GM12878 (cell line): ENCODE measurements at regions not wholly inside any gene's neighbourhood (a gene's known extent, or its start where the extent isn't known, plus 50 kb on each side); places are given as distances from the start of the nearest gene placed in this dataset.

ENCODE experiments used
- FOXM1 ChIP-seq: IDR thresholded peaks from 2 replicates; pipeline ENCODE4 v1.6.1; 2012; ENCODE audit warnings: low read depth, mild to moderate bottlenecking, inconsistent platforms, low read length, moderate library complexity
- GATAD2B ChIP-seq: fragments of 450-650 bp; conservative IDR thresholded peaks from 2 replicates; pipeline ENCODE4 v1.6.1; 2017; ENCODE audit warnings: low read depth, mild to moderate bottlenecking, moderate library complexity
- HDAC2 ChIP-seq: fragments of 200-600 bp; sonication (generic); IDR thresholded peaks from 2 replicates; pipeline ENCODE4 v1.6.1; 2017
- NR2C2 ChIP-seq: IDR thresholded peaks from 2 replicates; pipeline ENCODE4 v1.6.1; 2011; ENCODE audit warnings: borderline replicate concordance, low read depth; ENCODE audit not compliant: control insufficient read depth, insufficient read length
- POLR2A ChIP-seq: IDR thresholded peaks from 2 replicates; pipeline ENCODE4 v1.6.1; 2011; ENCODE audit warnings: low read depth, mild to moderate bottlenecking, low read length
- POLR2AphosphoS5 ChIP-seq: IDR thresholded peaks from 2 replicates; pipeline ENCODE4 v1.6.1; 2011; ENCODE audit warnings: mild to moderate bottlenecking, low read length, inconsistent platforms
- SMAD1 ChIP-seq: fragments of 450-650 bp; IDR thresholded peaks from 2 replicates; pipeline ENCODE4 v1.6.1; 2018; ENCODE audit warnings: mild to moderate bottlenecking, low read depth; ENCODE audit not compliant: partially characterized antibody
- SUPT20H ChIP-seq: IDR thresholded peaks from 2 replicates; pipeline ENCODE4 v1.6.1; 2011; ENCODE audit warnings: low read depth, mild to moderate bottlenecking, low read length, moderate library complexity, borderline replicate concordance; ENCODE audit not compliant: control insufficient read depth
- SUZ12 ChIP-seq: fragments of 200-600 bp; sonication (generic); IDR thresholded peaks from one replicate; pipeline ENCODE4 v1.6.1; 2018; ENCODE audit warnings: antibody characterized with exemption, mild to moderate bottlenecking; ENCODE audit not compliant: unreplicated experiment
- YY1 ChIP-seq: IDR thresholded peaks from 2 replicates; pipeline ENCODE4 v1.6.1; 2011; ENCODE audit warnings: low read depth, mild to moderate bottlenecking, low read length
- ZNF24 ChIP-seq: fragments of 450-650 bp; IDR thresholded peaks from 2 replicates; pipeline ENCODE4 v1.6.1; 2017; ENCODE audit warnings: antibody characterized with exemption, mild to moderate bottlenecking
- TF ChIP-seq, protein P1 (sequence below): IDR thresholded peaks from 2 replicates; pipeline ENCODE4 v1.6.1; 2011; ENCODE audit warnings: low read depth, low read length, improper control_type of control experiment, borderline replicate concordance
- TF ChIP-seq, protein P2 (sequence below), 3 experiments: IDR thresholded peaks in 2 of 3; conservative IDR thresholded peaks in 1 of 3; 2 replicates each; pipeline ENCODE4 v1.5.1; 2011; ENCODE audit warnings: low read depth in 3 of 3, low read length in 3 of 3, mild to moderate bottlenecking in 3 of 3, control low read depth in 2 of 3, moderate library complexity in 2 of 3, inconsistent platforms in 1 of 3, mixed read lengths in 1 of 3; ENCODE audit not compliant: control insufficient read depth in 2 of 3, insufficient read depth in 1 of 3; ENCODE audit errors: extremely low read depth in 1 of 3
- TF ChIP-seq, protein P3 (sequence below): fragments of 450-650 bp; IDR thresholded peaks from 2 replicates; pipeline ENCODE4 v1.6.1; 2017; ENCODE audit warnings: antibody characterized with exemption, mild to moderate bottlenecking, moderate library complexity

DNA sequence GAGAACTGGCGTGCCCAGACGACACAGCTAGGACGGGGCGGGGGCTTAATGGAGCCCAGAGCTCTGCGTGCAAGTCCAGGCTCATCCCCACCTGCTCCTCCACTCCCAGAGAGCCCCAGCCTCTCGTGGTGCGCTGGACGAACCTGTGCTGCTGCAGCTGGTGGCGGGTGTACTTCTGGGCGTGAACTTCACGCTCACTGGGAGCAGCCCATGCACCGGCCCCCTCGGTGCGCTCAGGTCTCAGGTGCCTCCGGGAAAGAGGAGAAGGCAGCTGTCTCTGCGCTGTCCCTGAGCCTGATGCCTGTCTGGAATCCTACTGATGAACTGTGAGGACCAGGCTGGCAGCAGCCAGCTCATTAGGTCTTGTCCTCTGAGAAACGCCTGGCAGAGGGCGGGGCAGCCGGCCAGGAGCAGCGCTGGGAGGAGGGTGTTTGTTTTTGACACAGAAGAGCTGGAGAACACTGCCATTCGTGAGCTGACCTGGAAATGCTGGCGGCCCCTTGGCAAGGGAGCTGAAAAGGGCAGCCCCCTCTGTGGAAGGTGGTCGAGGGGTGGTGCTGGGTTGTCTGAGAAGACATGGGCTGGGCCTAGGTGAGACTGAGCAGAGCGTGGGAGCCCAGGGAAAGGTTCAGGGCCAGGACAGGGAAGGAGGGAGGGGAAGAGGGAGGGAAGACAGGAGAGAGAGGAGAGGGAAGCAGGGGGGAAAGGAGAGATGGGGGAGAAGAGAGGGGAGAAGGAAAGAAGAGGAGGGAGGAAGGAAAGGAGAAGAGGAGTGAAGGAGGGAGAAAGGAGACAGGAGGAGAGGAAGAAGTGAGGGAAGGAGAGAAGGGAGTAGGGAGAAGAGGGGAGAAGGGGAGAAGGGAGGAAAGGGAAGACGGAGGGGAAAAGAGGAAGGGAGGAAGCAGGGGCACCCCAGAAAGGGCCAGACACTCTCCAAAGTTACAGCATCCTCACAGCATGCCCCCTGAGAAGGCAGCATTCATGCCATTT lies 53.5 kb upstream of the TNS3 start:
- no peak for TF ChIP-seq ZNF24
- no peak for TF ChIP-seq POLR2A
- TF ChIP-seq FOXM1, result no peak
- TF ChIP-seq POLR2AphosphoS5, result no peak
- TF ChIP-seq GATAD2B, result no peak
- TF ChIP-seq SMAD1, result no peak
- TF ChIP-seq NR2C2, result no peak
- TF ChIP-seq SUZ12, result no peak
- no peak for TF ChIP-seq YY1
- TF ChIP-seq, protein P1, sequence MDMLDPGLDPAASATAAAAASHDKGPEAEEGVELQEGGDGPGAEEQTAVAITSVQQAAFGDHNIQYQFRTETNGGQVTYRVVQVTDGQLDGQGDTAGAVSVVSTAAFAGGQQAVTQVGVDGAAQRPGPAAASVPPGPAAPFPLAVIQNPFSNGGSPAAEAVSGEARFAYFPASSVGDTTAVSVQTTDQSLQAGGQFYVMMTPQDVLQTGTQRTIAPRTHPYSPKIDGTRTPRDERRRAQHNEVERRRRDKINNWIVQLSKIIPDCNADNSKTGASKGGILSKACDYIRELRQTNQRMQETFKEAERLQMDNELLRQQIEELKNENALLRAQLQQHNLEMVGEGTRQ, result no peak
- TF ChIP-seq, protein P2, sequence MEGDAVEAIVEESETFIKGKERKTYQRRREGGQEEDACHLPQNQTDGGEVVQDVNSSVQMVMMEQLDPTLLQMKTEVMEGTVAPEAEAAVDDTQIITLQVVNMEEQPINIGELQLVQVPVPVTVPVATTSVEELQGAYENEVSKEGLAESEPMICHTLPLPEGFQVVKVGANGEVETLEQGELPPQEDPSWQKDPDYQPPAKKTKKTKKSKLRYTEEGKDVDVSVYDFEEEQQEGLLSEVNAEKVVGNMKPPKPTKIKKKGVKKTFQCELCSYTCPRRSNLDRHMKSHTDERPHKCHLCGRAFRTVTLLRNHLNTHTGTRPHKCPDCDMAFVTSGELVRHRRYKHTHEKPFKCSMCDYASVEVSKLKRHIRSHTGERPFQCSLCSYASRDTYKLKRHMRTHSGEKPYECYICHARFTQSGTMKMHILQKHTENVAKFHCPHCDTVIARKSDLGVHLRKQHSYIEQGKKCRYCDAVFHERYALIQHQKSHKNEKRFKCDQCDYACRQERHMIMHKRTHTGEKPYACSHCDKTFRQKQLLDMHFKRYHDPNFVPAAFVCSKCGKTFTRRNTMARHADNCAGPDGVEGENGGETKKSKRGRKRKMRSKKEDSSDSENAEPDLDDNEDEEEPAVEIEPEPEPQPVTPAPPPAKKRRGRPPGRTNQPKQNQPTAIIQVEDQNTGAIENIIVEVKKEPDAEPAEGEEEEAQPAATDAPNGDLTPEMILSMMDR (IDR thresholded peaks at IDR 0.05 in 2 of 3, conservative IDR thresholded peaks at IDR 0.05 in 1 of 3; ENCODE audit: control insufficient read depth in 2 of 3, extremely low read depth in 1 of 3, insufficient read depth in 1 of 3, low read depth in 3 of 3, low read length in 3 of 3), result no peak
- no peak for TF ChIP-seq SUPT20H
- TF ChIP-seq, protein P3, sequence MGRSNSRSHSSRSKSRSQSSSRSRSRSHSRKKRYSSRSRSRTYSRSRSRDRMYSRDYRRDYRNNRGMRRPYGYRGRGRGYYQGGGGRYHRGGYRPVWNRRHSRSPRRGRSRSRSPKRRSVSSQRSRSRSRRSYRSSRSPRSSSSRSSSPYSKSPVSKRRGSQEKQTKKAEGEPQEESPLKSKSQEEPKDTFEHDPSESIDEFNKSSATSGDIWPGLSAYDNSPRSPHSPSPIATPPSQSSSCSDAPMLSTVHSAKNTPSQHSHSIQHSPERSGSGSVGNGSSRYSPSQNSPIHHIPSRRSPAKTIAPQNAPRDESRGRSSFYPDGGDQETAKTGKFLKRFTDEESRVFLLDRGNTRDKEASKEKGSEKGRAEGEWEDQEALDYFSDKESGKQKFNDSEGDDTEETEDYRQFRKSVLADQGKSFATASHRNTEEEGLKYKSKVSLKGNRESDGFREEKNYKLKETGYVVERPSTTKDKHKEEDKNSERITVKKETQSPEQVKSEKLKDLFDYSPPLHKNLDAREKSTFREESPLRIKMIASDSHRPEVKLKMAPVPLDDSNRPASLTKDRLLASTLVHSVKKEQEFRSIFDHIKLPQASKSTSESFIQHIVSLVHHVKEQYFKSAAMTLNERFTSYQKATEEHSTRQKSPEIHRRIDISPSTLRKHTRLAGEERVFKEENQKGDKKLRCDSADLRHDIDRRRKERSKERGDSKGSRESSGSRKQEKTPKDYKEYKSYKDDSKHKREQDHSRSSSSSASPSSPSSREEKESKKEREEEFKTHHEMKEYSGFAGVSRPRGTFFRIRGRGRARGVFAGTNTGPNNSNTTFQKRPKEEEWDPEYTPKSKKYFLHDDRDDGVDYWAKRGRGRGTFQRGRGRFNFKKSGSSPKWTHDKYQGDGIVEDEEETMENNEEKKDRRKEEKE, result no peak
- no peak for TF ChIP-seq HDAC2
